ENCODE measurements at regions not wholly inside any gene's neighbourhood (a gene's known extent, or its start where the extent isn't known, plus 50 kb on each side); places are given as distances from the start of the nearest gene placed in this dataset.

DNA sequence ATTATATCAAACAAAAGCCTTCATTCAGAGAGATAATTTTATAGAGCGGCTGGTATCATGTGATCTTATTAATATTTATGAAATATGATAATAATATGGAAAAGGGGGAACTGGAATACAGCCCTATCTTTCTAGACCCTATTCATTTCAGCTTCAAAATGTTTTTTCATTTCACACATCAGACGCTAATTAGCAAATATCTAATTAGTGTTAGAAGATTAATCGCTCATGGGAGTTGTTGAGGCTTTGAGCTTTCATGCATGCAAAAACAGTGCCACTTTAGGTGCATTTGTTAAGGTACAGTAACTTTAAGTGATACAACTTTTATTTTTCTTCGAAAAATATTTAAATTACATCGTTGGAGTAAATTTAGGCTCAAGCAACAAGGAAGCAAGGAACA lies 751.7 kb upstream of the WWC1 start:
- no peak overlapping the region for H3K27ac Mint-ChIP-seq
- ATAC-seq (ENCODE audit: low read depth in 2 of 2) (no peak), DNase-seq (no peak)
- Histone ChIP-seq H3K36me3 (ENCODE audit: control insufficient read depth, insufficient read depth, low read length) (no peaks in the 10 kb centered on the region), H3K9me3 (ENCODE audit: control insufficient read depth in 2 of 2, low read length in 2 of 2) (no peaks in the 10 kb centered on the region), H3K27ac (ENCODE audit: insufficient read depth, low read length, poor library complexity, severe bottlenecking) (no peak overlapping the region), H3K27me3 (ENCODE audit: control insufficient read depth, insufficient read depth, low read length) (no peaks in the 10 kb centered on the region), H3K4me1 (ENCODE audit: control insufficient read depth, insufficient read depth, low read length, poor library complexity, severe bottlenecking) (no peaks in the 10 kb centered on the region), H3K4me3 (ENCODE audit: low read depth, low read length) (no peak overlapping the region)
- peaks cover 0 to 29% (median 8%) of the 10 kb centered on the region in 7 donors for H3K9me3 Mint-ChIP-seq
- no peaks in the 10 kb centered on the region for H3K4me1 Mint-ChIP-seq
- H3K4me3 Mint-ChIP-seq, result no peak overlapping the region
- H3K36me3 Mint-ChIP-seq, result no peaks in the 10 kb centered on the region
- no peaks in the 10 kb centered on the region for H3K27me3 Mint-ChIP-seq

DNA sequence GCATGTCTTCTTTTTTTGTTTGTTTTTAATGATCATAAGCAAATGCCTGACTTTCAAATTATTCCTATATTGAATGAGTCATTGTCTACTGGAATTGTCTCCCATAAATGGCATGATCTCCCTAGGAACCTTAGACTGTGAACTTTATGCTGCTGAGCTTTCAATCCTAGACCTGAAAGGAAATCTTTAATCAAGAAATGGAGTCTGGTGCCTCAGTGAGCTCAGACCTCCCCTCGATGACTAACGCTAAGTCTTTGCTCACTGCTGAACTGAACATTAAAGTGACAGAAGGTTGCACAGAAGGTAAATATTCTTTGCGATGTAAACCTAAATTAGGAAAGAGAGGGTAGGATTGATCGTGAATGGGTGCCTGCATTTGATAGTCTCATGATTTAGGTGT lies 745.2 kb upstream of the WWC1 start:
- Histone ChIP-seq H3K27ac (ENCODE audit: insufficient read depth, low read length, poor library complexity, severe bottlenecking) (no peak overlapping the region), H3K4me1 (ENCODE audit: control insufficient read depth, insufficient read depth, low read length, poor library complexity, severe bottlenecking) (no peaks in the 10 kb centered on the region), H3K4me3 (ENCODE audit: low read depth, low read length) (no peak overlapping the region), H3K27me3 (ENCODE audit: control insufficient read depth, insufficient read depth, low read length) (no peaks in the 10 kb centered on the region), H3K9me3 (ENCODE audit: control insufficient read depth in 2 of 2, low read length in 2 of 2) (no peaks in the 10 kb centered on the region), H3K36me3 (ENCODE audit: control insufficient read depth, insufficient read depth, low read length) (no peaks in the 10 kb centered on the region)
- no peak for DNase-seq
- H3K4me1 Mint-ChIP-seq, result no peaks in the 10 kb centered on the region
- H3K36me3 Mint-ChIP-seq, result no peaks in the 10 kb centered on the region
- no peak overlapping the region for H3K4me3 Mint-ChIP-seq
- H3K27me3 Mint-ChIP-seq, result no peaks in the 10 kb centered on the region
- no peak for ATAC-seq (ENCODE audit: low read depth in 2 of 2)
- no peak overlapping the region for H3K27ac Mint-ChIP-seq
- H3K9me3 Mint-ChIP-seq, result peaks cover 1 to 16% (median 7%) of the 10 kb centered on the region in 7 donors

DNA sequence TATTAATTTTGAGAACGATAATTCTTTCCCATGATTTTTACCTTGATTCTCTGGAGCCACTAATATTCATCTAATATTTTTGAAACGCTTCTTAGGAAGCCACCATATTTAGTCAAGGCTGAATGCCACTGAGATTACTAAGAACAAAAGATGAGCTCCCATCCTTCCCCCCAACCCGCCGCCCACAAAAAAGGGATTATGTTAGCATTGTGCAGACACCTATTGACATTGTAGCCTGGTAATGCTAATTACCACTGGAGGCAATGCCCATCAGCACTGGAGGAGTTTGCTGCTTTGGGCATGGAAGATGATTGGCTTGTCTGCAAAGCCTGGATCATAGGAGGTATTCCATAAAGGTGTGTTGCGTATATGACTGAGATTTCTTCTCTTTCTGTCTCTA lies 739.1 kb upstream of the WWC1 start:
- H3K27ac Mint-ChIP-seq, result no peak overlapping the region
- no peaks in the 10 kb centered on the region for H3K4me1 ChIP-seq (ENCODE audit: control insufficient read depth, insufficient read depth, low read length, poor library complexity, severe bottlenecking)
- H3K27me3 Mint-ChIP-seq, result no peaks in the 10 kb centered on the region
- no peaks in the 10 kb centered on the region for H3K27me3 ChIP-seq (ENCODE audit: control insufficient read depth, insufficient read depth, low read length)
- no peak for ATAC-seq (ENCODE audit: low read depth in 2 of 2)
- H3K4me1 Mint-ChIP-seq, result no peaks in the 10 kb centered on the region
- H3K4me3 ChIP-seq (ENCODE audit: low read depth, low read length), result no peak overlapping the region
- no peak for DNase-seq
- no peak overlapping the region for H3K27ac ChIP-seq (ENCODE audit: insufficient read depth, low read length, poor library complexity, severe bottlenecking)
- no peaks in the 10 kb centered on the region for H3K36me3 Mint-ChIP-seq
- H3K4me3 Mint-ChIP-seq, result no peak overlapping the region
- no peaks in the 10 kb centered on the region for H3K9me3 ChIP-seq (ENCODE audit: control insufficient read depth in 2 of 2, low read length in 2 of 2)
- no peaks in the 10 kb centered on the region for H3K36me3 ChIP-seq (ENCODE audit: control insufficient read depth, insufficient read depth, low read length)
- H3K9me3 Mint-ChIP-seq, result peaks cover 0 to 8% (median 6%) of the 10 kb centered on the region in 7 donors

DNA sequence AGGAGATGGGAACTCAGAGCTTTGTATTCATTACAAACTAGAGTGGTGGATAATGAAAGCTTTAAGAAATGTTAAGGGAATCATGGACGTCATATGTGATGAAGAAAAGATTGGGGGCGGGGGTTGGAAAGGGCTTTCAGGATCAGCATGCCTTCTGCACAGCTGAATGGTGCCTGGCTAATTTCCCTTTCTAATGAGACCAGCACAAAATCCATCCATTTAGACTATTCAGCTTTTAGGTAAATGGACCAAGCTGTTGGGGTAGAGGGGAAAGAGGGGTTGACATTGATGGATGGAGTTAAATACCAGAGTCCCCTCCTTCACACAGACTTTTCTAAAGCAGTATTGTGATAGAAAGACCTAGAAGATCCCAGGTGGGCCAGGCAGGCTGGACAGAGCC lies 737.9 kb upstream of the WWC1 start:
- no peaks in the 10 kb centered on the region for H3K4me1 ChIP-seq (ENCODE audit: control insufficient read depth, insufficient read depth, low read length, poor library complexity, severe bottlenecking)
- Mint-ChIP-seq H3K4me3 (no peak overlapping the region), H3K27me3 (no peaks in the 10 kb centered on the region), H3K27ac (no peak overlapping the region), H3K36me3 (no peaks in the 10 kb centered on the region), H3K9me3 (peaks cover 0 to 7% (median 4%) of the 10 kb centered on the region in 7 donors), H3K4me1 (no peaks in the 10 kb centered on the region)
- no peaks in the 10 kb centered on the region for H3K27me3 ChIP-seq (ENCODE audit: control insufficient read depth, insufficient read depth, low read length)
- no peak overlapping the region for H3K27ac ChIP-seq (ENCODE audit: insufficient read depth, low read length, poor library complexity, severe bottlenecking)
- no peaks in the 10 kb centered on the region for H3K9me3 ChIP-seq (ENCODE audit: control insufficient read depth in 2 of 2, low read length in 2 of 2)
- H3K36me3 ChIP-seq (ENCODE audit: control insufficient read depth, insufficient read depth, low read length), result no peaks in the 10 kb centered on the region
- no peak for ATAC-seq (ENCODE audit: low read depth in 2 of 2)
- no peak for DNase-seq
- H3K4me3 ChIP-seq (ENCODE audit: low read depth, low read length), result no peak overlapping the region

DNA sequence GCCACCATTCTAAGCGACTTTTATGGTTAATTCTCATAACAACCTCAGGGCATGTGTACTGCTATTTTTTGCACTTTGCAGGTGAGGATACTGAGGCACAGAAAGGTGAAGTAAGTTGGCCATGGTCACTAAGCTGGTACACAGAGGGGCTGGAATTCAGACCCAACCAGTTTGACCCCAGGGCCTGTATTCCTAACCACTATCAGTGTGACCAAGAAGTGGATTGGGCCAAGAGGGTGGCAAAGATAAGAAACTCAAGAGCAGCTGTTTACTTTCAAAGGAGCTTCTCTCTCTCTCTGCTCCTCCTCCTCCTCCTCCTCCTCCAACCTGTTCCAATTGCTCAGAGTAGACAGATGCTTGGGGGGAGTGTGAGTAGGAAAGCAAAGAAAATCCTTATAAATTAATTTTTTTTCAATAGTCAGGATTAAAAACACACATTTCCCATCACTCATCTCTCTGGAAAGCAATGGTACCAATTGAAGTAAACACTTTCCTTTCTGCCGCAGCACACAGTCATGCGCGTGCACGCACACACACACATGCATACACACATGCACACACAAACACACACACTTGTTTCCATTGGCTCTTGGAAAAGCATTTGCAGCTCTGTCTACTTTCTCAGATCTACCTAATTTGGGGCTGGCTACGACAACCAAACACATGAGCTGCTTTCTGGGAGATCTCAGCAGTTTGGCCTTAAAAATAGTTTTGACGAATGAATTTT lies 736.7 kb upstream of the WWC1 start:
- DNase-seq, result no peak
- no peak for ATAC-seq (ENCODE audit: low read depth in 2 of 2)
- Mint-ChIP-seq H3K27ac (no peak overlapping the region), H3K4me3 (no peak overlapping the region), H3K4me1 (no peaks in the 10 kb centered on the region), H3K36me3 (no peaks in the 10 kb centered on the region), H3K27me3 (no peaks in the 10 kb centered on the region), H3K9me3 (peaks cover 0 to 7% (median 4%) of the 10 kb centered on the region in 7 donors)
- H3K4me3 ChIP-seq (ENCODE audit: low read depth, low read length), result no peak overlapping the region
- H3K27me3 ChIP-seq (ENCODE audit: control insufficient read depth, insufficient read depth, low read length), result no peaks in the 10 kb centered on the region
- no peaks in the 10 kb centered on the region for H3K4me1 ChIP-seq (ENCODE audit: control insufficient read depth, insufficient read depth, low read length, poor library complexity, severe bottlenecking)
- H3K9me3 ChIP-seq (ENCODE audit: control insufficient read depth in 2 of 2, low read length in 2 of 2), result no peaks in the 10 kb centered on the region
- H3K36me3 ChIP-seq (ENCODE audit: control insufficient read depth, insufficient read depth, low read length), result no peaks in the 10 kb centered on the region
- H3K27ac ChIP-seq (ENCODE audit: insufficient read depth, low read length, poor library complexity, severe bottlenecking), result no peak overlapping the region

DNA sequence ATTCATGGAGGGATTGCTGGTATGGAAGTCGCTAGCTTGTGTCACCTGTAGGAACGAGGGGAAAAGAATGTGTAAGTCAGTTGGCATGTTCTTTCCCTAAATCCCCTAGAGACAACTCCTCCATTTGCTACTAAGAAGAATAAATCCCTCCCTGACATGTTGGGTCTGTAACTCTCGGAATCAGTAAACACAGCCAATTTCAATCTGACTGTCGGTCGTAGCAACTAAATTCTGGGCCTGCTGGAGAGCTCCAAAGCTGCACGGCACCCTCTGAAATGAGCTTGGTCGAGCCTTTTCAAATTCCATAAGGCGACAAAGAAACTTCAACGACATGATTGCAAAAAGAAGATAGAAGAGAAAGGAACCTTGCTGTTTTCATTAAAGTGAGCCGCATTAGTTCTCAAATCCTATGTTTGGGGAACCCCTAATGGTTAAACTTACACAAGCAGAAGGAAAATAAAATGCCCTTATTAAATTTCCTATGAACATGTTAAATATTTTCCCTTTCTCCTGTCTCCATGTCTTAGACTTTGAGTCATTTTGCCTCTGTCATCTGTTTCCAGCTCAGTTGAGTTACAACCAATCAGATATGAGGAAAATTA lies 735.8 kb upstream of the WWC1 start:
- Mint-ChIP-seq H3K36me3 (no peaks in the 10 kb centered on the region), H3K9me3 (peaks cover 0 to 9% (median 4%) of the 10 kb centered on the region in 7 donors), H3K4me1 (no peaks in the 10 kb centered on the region), H3K27me3 (no peaks in the 10 kb centered on the region), H3K4me3 (no peak overlapping the region), H3K27ac (no peak overlapping the region)
- no peaks in the 10 kb centered on the region for H3K9me3 ChIP-seq (ENCODE audit: control insufficient read depth in 2 of 2, low read length in 2 of 2)
- H3K36me3 ChIP-seq (ENCODE audit: control insufficient read depth, insufficient read depth, low read length), result no peaks in the 10 kb centered on the region
- no peak overlapping the region for H3K4me3 ChIP-seq (ENCODE audit: low read depth, low read length)
- no peaks in the 10 kb centered on the region for H3K4me1 ChIP-seq (ENCODE audit: control insufficient read depth, insufficient read depth, low read length, poor library complexity, severe bottlenecking)
- ATAC-seq (ENCODE audit: low read depth in 2 of 2), result no peak
- no peak overlapping the region for H3K27ac ChIP-seq (ENCODE audit: insufficient read depth, low read length, poor library complexity, severe bottlenecking)
- H3K27me3 ChIP-seq (ENCODE audit: control insufficient read depth, insufficient read depth, low read length), result no peaks in the 10 kb centered on the region
- DNase-seq, result no peak

DNA sequence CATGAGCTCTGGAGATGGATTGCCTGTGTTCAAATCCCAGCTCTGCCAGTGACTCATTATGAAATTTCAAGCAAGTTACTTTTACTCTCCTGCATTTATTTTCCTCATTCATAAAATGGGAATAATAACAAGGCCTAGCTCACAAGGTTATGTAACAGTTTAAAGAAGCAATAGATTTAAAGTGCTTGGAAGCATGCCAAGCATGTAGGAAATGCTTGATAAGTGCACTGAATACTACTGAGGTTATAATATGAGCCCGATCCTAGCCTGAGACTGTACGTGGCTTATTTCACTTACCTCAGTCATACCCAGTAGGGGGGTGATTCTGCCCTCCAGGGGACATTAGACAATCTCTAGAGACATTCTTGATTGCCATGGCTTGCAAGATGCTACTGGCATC lies 734.1 kb upstream of the WWC1 start:
- Mint-ChIP-seq H3K27me3 (no peaks in the 10 kb centered on the region), H3K27ac (no peak overlapping the region), H3K9me3 (peaks cover 0 to 9% (median 5%) of the 10 kb centered on the region in 7 donors), H3K4me3 (no peak overlapping the region), H3K36me3 (no peaks in the 10 kb centered on the region), H3K4me1 (no peaks in the 10 kb centered on the region)
- no peaks in the 10 kb centered on the region for H3K4me1 ChIP-seq (ENCODE audit: control insufficient read depth, insufficient read depth, low read length, poor library complexity, severe bottlenecking)
- no peak for ATAC-seq (ENCODE audit: low read depth in 2 of 2)
- no peaks in the 10 kb centered on the region for H3K36me3 ChIP-seq (ENCODE audit: control insufficient read depth, insufficient read depth, low read length)
- no peaks in the 10 kb centered on the region for H3K27me3 ChIP-seq (ENCODE audit: control insufficient read depth, insufficient read depth, low read length)
- DNase-seq, result no peak
- H3K27ac ChIP-seq (ENCODE audit: insufficient read depth, low read length, poor library complexity, severe bottlenecking), result no peak overlapping the region
- no peak overlapping the region for H3K4me3 ChIP-seq (ENCODE audit: low read depth, low read length)
- no peaks in the 10 kb centered on the region for H3K9me3 ChIP-seq (ENCODE audit: control insufficient read depth in 2 of 2, low read length in 2 of 2)

DNA sequence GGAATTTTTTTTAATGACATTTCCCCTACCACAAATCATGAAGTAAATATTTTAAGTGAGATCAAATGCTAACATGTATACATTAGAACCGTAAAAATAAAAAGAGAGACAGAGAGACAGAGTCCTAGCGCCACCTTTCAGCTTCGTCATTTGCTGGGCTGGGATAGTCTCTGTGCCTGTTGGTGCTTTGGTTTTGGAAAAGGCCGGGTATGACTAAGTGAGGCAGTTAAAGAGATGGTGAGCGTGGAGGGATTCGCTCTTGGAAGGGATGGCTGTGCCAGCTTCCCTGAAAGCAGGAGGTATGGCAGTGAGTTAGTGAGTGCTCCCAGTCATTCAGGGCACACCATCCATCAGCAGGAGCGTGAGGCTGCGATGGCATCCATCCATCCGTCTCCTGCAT lies 729.6 kb upstream of the WWC1 start:
- Mint-ChIP-seq H3K36me3 (no peaks in the 10 kb centered on the region), H3K4me1 (no peaks in the 10 kb centered on the region), H3K4me3 (no peak overlapping the region), H3K9me3 (peaks cover 0 to 10% (median 6%) of the 10 kb centered on the region in 7 donors), H3K27ac (no peak overlapping the region), H3K27me3 (no peaks in the 10 kb centered on the region)
- no peaks in the 10 kb centered on the region for H3K9me3 ChIP-seq (ENCODE audit: control insufficient read depth in 2 of 2, low read length in 2 of 2)
- H3K4me3 ChIP-seq (ENCODE audit: low read depth, low read length), result no peak overlapping the region
- H3K36me3 ChIP-seq (ENCODE audit: control insufficient read depth, insufficient read depth, low read length), result no peaks in the 10 kb centered on the region
- ATAC-seq (ENCODE audit: low read depth in 2 of 2), result no peak
- no peak for DNase-seq
- no peak overlapping the region for H3K27ac ChIP-seq (ENCODE audit: insufficient read depth, low read length, poor library complexity, severe bottlenecking)
- no peaks in the 10 kb centered on the region for H3K4me1 ChIP-seq (ENCODE audit: control insufficient read depth, insufficient read depth, low read length, poor library complexity, severe bottlenecking)
- no peaks in the 10 kb centered on the region for H3K27me3 ChIP-seq (ENCODE audit: control insufficient read depth, insufficient read depth, low read length)
